ENCODE measurements at regions not wholly inside any gene's neighbourhood (a gene's known extent, or its start where the extent isn't known, plus 50 kb on each side); places are given as distances from the start of the nearest gene placed in this dataset.

DNA sequence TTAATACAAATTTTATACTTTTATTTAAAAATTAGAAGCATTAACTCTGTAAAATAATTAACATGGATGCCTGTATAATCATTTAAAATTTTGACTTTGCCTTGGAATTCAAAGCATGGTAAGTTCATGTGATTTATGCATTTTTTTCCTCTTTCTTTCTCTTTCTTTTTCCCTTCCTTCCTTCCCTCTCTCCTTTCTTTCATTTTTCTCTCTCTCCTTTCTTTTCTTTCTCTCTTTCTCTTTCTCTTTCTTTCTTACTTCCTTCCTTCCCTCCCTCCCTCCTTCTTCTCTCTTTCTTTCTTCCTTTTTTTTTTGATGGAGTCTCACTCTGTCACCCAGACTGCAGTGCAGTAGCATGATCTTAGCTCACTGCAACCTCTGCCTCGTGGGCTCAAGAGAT lies 53.8 kb upstream of the P3H2 start:
- TF ChIP-seq POLR2A (IDR thresholded peaks at IDR 0.05; ENCODE audit: low read depth) (no peak), EP300 (IDR thresholded peaks at IDR 0.05) (no peak)
